Effector memory CD8-positive, alpha-beta T cell (primary cell): ENCODE measurements at regions not wholly inside any gene's neighbourhood (a gene's known extent, or its start where the extent isn't known, plus 50 kb on each side); places are given as distances from the start of the nearest gene placed in this dataset.

Source experiments
- ATAC-seq: fragments of 150-1000 bp; cut with Tn5 transposase; replicated peaks from 2 replicates; pipeline ENCODE4 v1.10.0; 2021; ENCODE audit warnings: mild to moderate bottlenecking, moderate library complexity
- DNase-seq, 3 experiments: peaks; one replicate each; pipeline ENCODE4 v3.0.0; 2021
- H3K27ac Mint-ChIP-seq, 2 donors: one replicate each; pipeline ENCODE4 v1.8.0; 2022; ENCODE audit warnings: mild to moderate bottlenecking in 2 of 2, mixed read lengths in 2 of 2, moderate library complexity in 2 of 2
- H3K27me3 Mint-ChIP-seq, 2 donors: one replicate each; pipeline ENCODE4 v1.8.0; 2022; ENCODE audit warnings: mixed read lengths in 2 of 2
- H3K36me3 Mint-ChIP-seq: one replicate; pipeline ENCODE4 v1.8.0; 2022; ENCODE audit warnings: mild to moderate bottlenecking, moderate library complexity, mixed read lengths; ENCODE audit not compliant: insufficient read depth
- H3K4me1 Mint-ChIP-seq, 2 donors: one replicate each; pipeline ENCODE4 v1.8.0; 2022; ENCODE audit warnings: low read depth in 2 of 2, mixed read lengths in 2 of 2
- H3K4me3 Mint-ChIP-seq, 2 donors: one replicate each; pipeline ENCODE4 v1.8.0; 2022; ENCODE audit warnings: mild to moderate bottlenecking in 2 of 2, mixed read lengths in 2 of 2, moderate library complexity in 2 of 2
- H3K9me3 Mint-ChIP-seq, 2 donors: one replicate each; pipeline ENCODE4 v1.8.0; 2022; ENCODE audit warnings: mixed read lengths in 2 of 2

DNA sequence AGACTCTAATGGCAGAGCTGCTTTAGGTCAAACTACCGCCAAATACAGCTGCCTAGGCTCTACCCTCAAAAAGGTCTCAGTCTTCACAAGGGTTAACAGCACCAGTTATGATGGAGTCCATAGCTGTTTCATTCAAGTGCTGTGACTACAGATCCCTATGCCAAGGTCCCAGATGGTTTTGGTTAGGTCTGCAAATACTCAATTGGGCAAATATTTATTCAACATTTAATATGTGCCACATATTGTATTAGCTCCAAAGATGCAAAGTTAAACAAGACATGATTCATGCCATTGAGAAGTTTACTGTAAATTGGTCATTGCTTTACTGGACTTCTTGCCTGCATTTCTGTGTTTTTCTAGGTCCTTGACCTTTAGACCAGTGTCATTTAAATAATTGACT lies 55.8 kb upstream of the TFAP2D start:
- Mint-ChIP-seq H3K27me3 (no peaks in the 10 kb centered on the region), H3K27ac (no peak overlapping the region), H3K4me3 (no peak overlapping the region), H3K36me3 (peaks cover 3% of the 10 kb centered on the region), H3K9me3 (peaks cover 5 to 7% of the 10 kb centered on the region in 2 donors), H3K4me1 (no peaks in the 10 kb centered on the region)
- ATAC-seq (no peak), DNase-seq (no peak)

DNA sequence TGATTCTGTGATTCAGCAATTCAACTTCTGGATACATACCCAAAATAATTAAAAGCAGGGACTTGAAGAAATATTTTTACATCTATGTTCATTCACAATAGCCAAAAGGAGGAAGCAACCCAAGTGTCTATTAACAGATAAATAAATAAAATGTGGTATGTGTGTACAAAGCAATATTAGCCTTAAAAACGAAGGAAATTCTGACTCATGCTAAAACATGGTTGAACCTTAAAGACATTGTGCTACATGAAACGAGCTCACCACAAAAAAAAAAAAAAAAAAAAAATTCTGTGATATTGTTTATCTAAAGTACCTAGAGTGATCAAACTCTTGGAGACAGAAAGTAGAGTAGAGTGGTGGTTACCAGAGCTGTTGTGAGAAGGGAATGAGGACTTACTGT lies 54.8 kb upstream of the TFAP2D start:
- DNase-seq (no peak), ATAC-seq (no peak)
- Mint-ChIP-seq H3K4me1 (no peaks in the 10 kb centered on the region), H3K4me3 (no peak overlapping the region), H3K9me3 (peaks cover 3 to 7% of the 10 kb centered on the region in 2 donors), H3K36me3 (peaks cover 3% of the 10 kb centered on the region), H3K27me3 (no peaks in the 10 kb centered on the region), H3K27ac (no peak overlapping the region)

DNA sequence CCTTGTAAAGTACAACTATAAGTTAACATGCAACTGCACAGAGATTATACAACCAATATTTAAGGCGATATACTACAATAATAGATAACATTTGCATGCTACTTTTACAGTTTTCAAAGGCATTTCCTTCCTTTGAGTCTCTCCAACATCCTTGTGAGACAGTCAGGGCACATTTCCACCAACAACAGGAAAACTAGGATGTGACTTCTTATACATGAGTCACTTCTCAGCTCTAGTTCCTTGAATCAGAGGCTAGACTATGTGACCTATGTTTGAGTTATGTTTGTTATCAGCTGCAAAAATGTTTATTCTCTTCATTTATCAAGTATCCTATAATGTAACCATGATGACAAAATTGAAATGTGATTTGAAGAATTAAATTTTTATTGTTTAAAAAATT lies 51.7 kb upstream of the TFAP2D start:
- H3K36me3 Mint-ChIP-seq = peaks cover 3% of the 10 kb centered on the region
- H3K27ac Mint-ChIP-seq = no peak overlapping the region
- peaks cover 2 to 7% of the 10 kb centered on the region in 2 donors for H3K9me3 Mint-ChIP-seq
- ATAC-seq (no peak), DNase-seq (no peak)
- no peak overlapping the region for H3K4me3 Mint-ChIP-seq
- no peaks in the 10 kb centered on the region for H3K27me3 Mint-ChIP-seq
- H3K4me1 Mint-ChIP-seq = no peaks in the 10 kb centered on the region
